Thyroid gland (tissue), 4 donors: ENCODE measurements at regions not wholly inside any gene's neighbourhood (a gene's known extent, or its start where the extent isn't known, plus 50 kb on each side); places are given as distances from the start of the nearest gene placed in this dataset.
A peak's percentile ranks its signal among the peaks of the same experiment; 100 is the strongest.
"Not testable (repeated sequence)": the region's sequence is repeated elsewhere in the genome, so short reads cannot be mapped to it uniquely, and the experiment has no call there.

Experiments
- DNase-seq, 2 donors: peaks; one replicate each; pipeline ENCODE4 v3.0.0-alpha.2; 2019
- H3K27ac ChIP-seq, 3 donors: fragments of 200-600 bp; sonication (generic); 1 replicate in 2 of 3; 2 replicates in 1 of 3; pipeline ENCODE4 v1.5.1; 2016 to 2019; ENCODE audit warnings: mild to moderate bottlenecking in 1 of 3, moderate library complexity in 1 of 3
- H3K27me3 ChIP-seq: fragments of 200-600 bp; sonication (generic); one replicate; pipeline ENCODE4 v1.5.1; 2019
- H3K36me3 ChIP-seq, 2 donors: fragments of 200-600 bp; sonication (generic); one replicate each; pipeline ENCODE4 v1.5.1; 2016 to 2019
- H3K4me1 ChIP-seq, 2 donors: fragments of 200-600 bp; sonication (generic); one replicate each; pipeline ENCODE4 v1.5.1; 2017 to 2019
- H3K4me3 ChIP-seq, 3 donors: fragments of 200-600 bp; sonication (generic); replicated peaks in 1 of 3; 1 replicate in 2 of 3; 2 replicates in 1 of 3; pipeline ENCODE4 v1.5.1; 2016; ENCODE audit warnings: mild to moderate bottlenecking in 1 of 3
- H3K9me3 ChIP-seq: fragments of 200-600 bp; sonication (generic); one replicate; pipeline ENCODE4 v1.5.1; 2017
- CTCF ChIP-seq, 6 experiments: fragments of 200-600 bp in 3 of 6; fragments of 450-650 bp in 3 of 6; sonication (generic) in 3 of 6; IDR thresholded peaks; one replicate each; pipeline ENCODE4 v1.5.1; 2016 to 2019; ENCODE audit warnings: antibody characterized with exemption in 6 of 6, mild to moderate bottlenecking in 2 of 6, inconsistent platforms in 1 of 6, moderate library complexity in 1 of 6
- POLR2A ChIP-seq, 2 donors: fragments of 450-650 bp; IDR thresholded peaks; one replicate each; pipeline ENCODE4 v1.6.1; 2017; ENCODE audit warnings: antibody characterized with exemption in 2 of 2, mild to moderate bottlenecking in 2 of 2, moderate library complexity in 1 of 2
- WGBS, 2 donors: methylation state at CpG; one replicate each; pipeline ENCODE4 v1.1.5; 2017; 5-methylcytosine and 5-hydroxymethylcytosine counted together
- intact Hi-C: fragments of 100-400 bp; cut with DNase I; formaldehyde crosslinking; loops from one replicate; pipeline ENCODE4 v1.15.1; 2023

- Histone ChIP-seq H3K4me3 (no peak overlapping the region), H3K4me1 (no peaks in the 10 kb centered on the region), H3K27ac (no peak overlapping the region), H3K27me3 (no peaks in the 10 kb centered on the region), H3K9me3 (no peaks in the 10 kb centered on the region), H3K36me3 (no peaks in the 10 kb centered on the region)
- TF ChIP-seq POLR2A (IDR thresholded peaks at IDR 0.05) (no peak), CTCF (IDR thresholded peaks at IDR 0.05) (no peak)
- DNase-seq: no peak
- WGBS, 2 donors: 81 to 83% methylated on average over 2 of the region's 2 CpGs
- intact Hi-C loops: no loop called here
Measured at GRCh38 chrX:140132937-140133336, 167.6 kb upstream of the CXorf66 start.

GRCh38 chrX:140123446-140123845 is 158.1 kb upstream of the CXorf66 start:
- intact Hi-C loops: no loop called here
- no peak for TF ChIP-seq POLR2A (IDR thresholded peaks at IDR 0.05)
- TF ChIP-seq CTCF (IDR thresholded peaks at IDR 0.05): peak in 3 of 6 experiments; percentile 30 to 46 (median 43)
- H3K4me1 ChIP-seq: no peaks in the 10 kb centered on the region
- H3K4me3 ChIP-seq: no peak overlapping the region
- H3K9me3 ChIP-seq: no peaks in the 10 kb centered on the region
- no peak overlapping the region for H3K27ac ChIP-seq
- 8 to 11% methylated on average over 2 to 3 of the region's 3 CpGs for WGBS, 2 donors
- peak; percentile 37 to 52 for DNase-seq
- H3K27me3 ChIP-seq: no peaks in the 10 kb centered on the region
- no peaks in the 10 kb centered on the region for H3K36me3 ChIP-seq

- H3K4me3 ChIP-seq, H3K4me1 ChIP-seq, DNase-seq, H3K9me3 ChIP-seq, H3K36me3 ChIP-seq, H3K27ac ChIP-seq, intact Hi-C loops, H3K27me3 ChIP-seq: not testable (repeated sequence)
- 88 to 95% methylated on average over 1 of the region's 1 CpG for WGBS, 2 donors
Measured at GRCh38 chrX:140114059-140114458, 148.7 kb upstream of the CXorf66 start.

GRCh38 chrX:140110081-140110650 is 144.8 kb upstream of the CXorf66 start:
- Histone ChIP-seq H3K9me3 (no peaks in the 10 kb centered on the region), H3K27ac (no peak overlapping the region), H3K36me3 (no peaks in the 10 kb centered on the region), H3K27me3 (no peaks in the 10 kb centered on the region), H3K4me3 (no peak overlapping the region), H3K4me1 (no peaks in the 10 kb centered on the region)
- DNase-seq: no peak
- 55 to 75% methylated on average over 1 of the region's 1 CpG for WGBS, 2 donors
- TF ChIP-seq POLR2A (IDR thresholded peaks at IDR 0.05): no peak
- no peak for TF ChIP-seq CTCF (IDR thresholded peaks at IDR 0.05)
- intact Hi-C loops: no loop called here

- Histone ChIP-seq H3K36me3 (no peaks in the 10 kb centered on the region), H3K4me3 (no peak overlapping the region), H3K27ac (no peak overlapping the region), H3K9me3 (no peaks in the 10 kb centered on the region), H3K4me1 (no peaks in the 10 kb centered on the region), H3K27me3 (no peaks in the 10 kb centered on the region)
- TF ChIP-seq CTCF (IDR thresholded peaks at IDR 0.05): no peak
- TF ChIP-seq POLR2A (IDR thresholded peaks at IDR 0.05): no peak
- no peak for DNase-seq
- 55 to 75% methylated on average over 3 of the region's 3 CpGs for whole genome bisulfite sequencing, 2 donors
- intact Hi-C loops: no loop called here
Measured at GRCh38 chrX:140104760-140105159, 139.4 kb upstream of the CXorf66 start.

GRCh38 chrX:140099221-140099620 is 133.9 kb upstream of the CXorf66 start:
- no peak overlapping the region for H3K4me3 ChIP-seq
- WGBS, 2 donors: 9 to 12% methylated on average over 4 of the region's 4 CpGs
- TF ChIP-seq CTCF (IDR thresholded peaks at IDR 0.05) (no peak), POLR2A (IDR thresholded peaks at IDR 0.05) (no peak)
- H3K27ac ChIP-seq: no peak overlapping the region
- H3K27me3 ChIP-seq: no peaks in the 10 kb centered on the region
- no peaks in the 10 kb centered on the region for H3K4me1 ChIP-seq
- DNase-seq: no peak
- no peaks in the 10 kb centered on the region for H3K36me3 ChIP-seq
- no peaks in the 10 kb centered on the region for H3K9me3 ChIP-seq
- intact Hi-C loops: no loop called here
